Epithelial cell of esophagus (primary cell): ENCODE measurements at regions not wholly inside any gene's neighbourhood (a gene's known extent, or its start where the extent isn't known, plus 50 kb on each side); places are given as distances from the start of the nearest gene placed in this dataset.
"Not testable (repeated sequence)": the region's sequence is repeated elsewhere in the genome, so short reads cannot be mapped to it uniquely, and the experiment has no call there.

ENCODE experiments used
- DNase-seq: peaks from one replicate; pipeline ENCODE4 v3.0.0; 2010; ENCODE audit warnings: low read depth
- H3K4me3 ChIP-seq: 2 replicates; pipeline ENCODE4 v1.5.1; 2011; ENCODE audit warnings: mild to moderate bottlenecking, low read length, control low read depth
- TF ChIP-seq, protein P1 (sequence below): IDR thresholded peaks from 2 replicates; pipeline ENCODE4 v1.5.1; 2011; ENCODE audit warnings: low read depth, mild to moderate bottlenecking, low read length, control low read depth, inconsistent platforms; ENCODE audit not compliant: insufficient read depth; ENCODE audit errors: missing control alignments

DNA sequence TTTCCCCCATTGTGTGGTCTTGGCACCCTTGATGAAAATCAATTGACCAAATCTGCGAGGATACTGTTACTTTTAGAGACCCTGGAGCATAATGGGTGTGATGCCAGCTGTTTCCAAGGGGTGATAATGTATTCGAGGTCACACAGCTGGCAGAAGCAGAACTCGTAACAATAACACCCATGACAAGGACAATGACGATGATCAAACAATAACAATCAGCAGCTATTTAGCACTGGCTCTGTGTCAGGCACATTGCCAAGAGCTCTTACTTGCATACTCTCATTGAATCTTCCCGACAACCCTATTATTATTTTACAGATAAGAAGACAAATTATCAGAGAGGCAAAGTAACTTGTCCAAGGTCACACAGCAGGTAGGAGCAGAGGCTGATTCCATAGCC lies 223.7 kb upstream of the MSX2 start:
- no peak for DNase-seq
- no peak overlapping the region for H3K4me3 ChIP-seq
- TF ChIP-seq, protein P1, sequence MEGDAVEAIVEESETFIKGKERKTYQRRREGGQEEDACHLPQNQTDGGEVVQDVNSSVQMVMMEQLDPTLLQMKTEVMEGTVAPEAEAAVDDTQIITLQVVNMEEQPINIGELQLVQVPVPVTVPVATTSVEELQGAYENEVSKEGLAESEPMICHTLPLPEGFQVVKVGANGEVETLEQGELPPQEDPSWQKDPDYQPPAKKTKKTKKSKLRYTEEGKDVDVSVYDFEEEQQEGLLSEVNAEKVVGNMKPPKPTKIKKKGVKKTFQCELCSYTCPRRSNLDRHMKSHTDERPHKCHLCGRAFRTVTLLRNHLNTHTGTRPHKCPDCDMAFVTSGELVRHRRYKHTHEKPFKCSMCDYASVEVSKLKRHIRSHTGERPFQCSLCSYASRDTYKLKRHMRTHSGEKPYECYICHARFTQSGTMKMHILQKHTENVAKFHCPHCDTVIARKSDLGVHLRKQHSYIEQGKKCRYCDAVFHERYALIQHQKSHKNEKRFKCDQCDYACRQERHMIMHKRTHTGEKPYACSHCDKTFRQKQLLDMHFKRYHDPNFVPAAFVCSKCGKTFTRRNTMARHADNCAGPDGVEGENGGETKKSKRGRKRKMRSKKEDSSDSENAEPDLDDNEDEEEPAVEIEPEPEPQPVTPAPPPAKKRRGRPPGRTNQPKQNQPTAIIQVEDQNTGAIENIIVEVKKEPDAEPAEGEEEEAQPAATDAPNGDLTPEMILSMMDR, result no peak

DNA sequence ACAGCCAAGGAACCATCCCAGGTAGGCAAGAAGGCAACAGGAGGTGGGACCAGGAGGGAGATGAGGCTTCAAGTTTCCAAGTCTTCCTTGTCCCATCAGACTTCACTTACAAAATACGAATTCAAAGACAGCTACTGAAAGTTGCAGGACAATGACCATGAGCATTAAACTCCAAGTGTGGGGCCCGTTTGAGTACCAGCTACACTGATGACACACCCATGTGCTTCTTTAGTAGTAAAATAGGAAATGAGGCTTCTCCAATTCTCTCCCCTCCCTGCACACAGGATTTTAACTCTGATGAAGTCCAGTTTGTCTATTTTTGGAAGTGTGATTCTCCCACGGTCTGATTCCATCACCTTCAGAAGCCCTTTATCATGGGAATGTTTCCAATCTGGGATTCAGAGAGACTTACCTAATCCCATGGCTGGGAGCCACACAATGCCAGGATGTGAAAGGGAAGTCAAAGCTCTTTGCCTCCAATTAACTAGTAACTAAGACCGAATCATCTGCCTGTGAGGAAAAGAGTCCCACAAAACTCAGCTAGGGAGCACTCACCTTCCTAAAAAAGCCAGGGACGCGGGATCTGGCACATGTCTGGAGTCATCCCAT lies 222.8 kb upstream of the MSX2 start:
- TF ChIP-seq, protein P1, result no peak
- peak; percentile 23 for DNase-seq
- H3K4me3 ChIP-seq, result no peak overlapping the region

DNA sequence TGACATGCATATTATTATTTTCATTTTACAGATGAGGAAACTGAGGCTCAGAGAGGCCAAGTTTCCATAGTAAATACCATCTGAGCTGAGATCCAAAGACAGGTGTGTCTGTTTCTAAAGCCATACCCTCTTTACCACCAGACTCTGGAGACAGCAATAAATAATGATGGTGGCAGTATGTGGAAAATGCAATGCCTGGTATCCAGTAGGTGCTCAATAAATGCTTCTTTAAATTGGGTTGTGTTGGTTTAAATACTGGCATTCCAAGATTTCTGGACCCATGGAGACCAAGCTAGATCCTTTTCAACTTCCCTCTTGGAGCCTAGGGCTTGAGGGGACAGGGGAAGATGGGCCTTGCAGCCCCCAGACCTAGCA lies 221.3 kb upstream of the MSX2 start:
- no peak overlapping the region for H3K4me3 ChIP-seq
- TF ChIP-seq, protein P1, result no peak
- DNase-seq, result no peak

DNA sequence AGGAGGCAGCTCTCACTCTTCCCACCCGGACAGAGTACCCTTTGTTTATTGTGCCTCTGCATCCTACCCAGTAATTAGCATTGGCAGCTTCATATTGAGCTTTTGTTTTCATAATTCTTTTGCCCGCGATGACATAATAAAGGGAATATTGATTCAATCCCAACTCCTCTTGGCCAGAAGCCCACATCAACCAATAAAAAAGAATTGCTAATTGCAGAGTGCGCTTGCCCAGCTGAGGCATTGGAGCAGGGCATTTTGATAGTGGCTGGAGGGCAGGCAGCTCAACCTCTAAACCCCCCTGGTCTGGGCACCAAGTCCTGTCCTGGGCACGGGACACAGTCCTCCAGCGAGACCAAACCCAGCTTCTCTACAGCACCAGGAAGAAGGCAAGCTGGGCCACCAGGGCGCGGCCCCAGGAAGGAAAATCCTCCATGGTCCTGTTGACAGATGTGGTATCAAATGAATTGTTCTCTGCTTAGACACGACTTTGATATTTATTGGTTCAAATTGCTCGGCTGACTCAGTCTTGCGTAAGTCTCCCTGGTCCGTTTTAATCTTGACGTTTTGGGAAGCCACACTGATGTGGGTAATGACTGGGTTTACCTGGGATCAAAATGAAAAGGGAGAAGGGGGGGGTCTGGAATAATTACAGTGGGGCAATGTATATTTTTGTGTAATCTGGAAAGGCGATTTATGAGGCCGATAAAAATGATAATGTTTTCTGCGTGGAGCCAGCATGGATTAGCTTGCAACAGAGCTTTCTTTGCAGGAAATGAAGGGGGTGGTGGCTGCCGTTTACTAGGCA lies 220.7 kb upstream of the MSX2 start:
- TF ChIP-seq, protein P1, result no peak
- H3K4me3 ChIP-seq, result no peak overlapping the region
- peak; percentile 81 for DNase-seq

DNA sequence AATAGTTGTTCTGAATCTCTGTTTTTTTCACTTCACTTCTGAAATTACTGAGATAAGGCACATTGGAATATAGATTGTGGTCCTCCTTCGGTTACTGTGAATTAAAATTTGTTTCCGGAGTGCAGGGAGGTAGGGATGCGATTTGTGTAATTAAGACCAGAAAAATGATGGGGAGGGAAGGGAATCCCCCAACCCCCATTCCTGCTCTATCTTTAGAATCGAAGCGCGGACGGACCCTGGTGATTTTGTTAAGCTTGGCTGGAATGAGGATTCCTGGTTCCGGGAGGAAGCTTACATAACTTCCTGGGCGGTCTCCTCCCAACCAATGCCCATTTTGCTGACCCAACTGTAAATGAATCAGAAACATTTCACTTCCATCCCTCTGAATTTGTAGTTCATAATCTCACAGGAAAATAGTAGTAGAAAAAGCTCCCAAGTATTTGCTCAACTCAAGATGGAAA lies 220.1 kb upstream of the MSX2 start:
- TF ChIP-seq, protein P1, result no peak
- no peak overlapping the region for H3K4me3 ChIP-seq
- DNase-seq, result no peak

DNA sequence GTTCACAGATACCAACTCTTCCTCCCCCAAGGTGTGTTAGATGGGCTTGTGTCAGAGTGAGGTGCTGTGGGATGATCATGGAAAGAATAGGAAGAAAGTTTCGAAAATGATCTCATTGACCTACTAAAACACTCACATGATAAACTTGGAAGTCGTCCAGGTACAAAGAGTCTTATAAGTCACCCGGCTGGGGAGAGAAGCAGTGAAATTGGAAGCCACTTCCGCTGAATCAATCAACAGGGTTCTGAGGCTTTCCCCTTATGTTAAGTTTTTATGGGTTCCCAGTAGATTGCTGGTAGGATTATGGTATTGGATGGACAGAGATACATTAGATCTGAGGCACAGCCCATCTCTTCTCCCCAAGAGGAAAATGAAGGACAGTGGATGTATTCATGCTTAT lies 218.8 kb upstream of the MSX2 start:
- peak; percentile 44 for DNase-seq
- TF ChIP-seq, protein P1, result no peak
- no peak overlapping the region for H3K4me3 ChIP-seq

DNA sequence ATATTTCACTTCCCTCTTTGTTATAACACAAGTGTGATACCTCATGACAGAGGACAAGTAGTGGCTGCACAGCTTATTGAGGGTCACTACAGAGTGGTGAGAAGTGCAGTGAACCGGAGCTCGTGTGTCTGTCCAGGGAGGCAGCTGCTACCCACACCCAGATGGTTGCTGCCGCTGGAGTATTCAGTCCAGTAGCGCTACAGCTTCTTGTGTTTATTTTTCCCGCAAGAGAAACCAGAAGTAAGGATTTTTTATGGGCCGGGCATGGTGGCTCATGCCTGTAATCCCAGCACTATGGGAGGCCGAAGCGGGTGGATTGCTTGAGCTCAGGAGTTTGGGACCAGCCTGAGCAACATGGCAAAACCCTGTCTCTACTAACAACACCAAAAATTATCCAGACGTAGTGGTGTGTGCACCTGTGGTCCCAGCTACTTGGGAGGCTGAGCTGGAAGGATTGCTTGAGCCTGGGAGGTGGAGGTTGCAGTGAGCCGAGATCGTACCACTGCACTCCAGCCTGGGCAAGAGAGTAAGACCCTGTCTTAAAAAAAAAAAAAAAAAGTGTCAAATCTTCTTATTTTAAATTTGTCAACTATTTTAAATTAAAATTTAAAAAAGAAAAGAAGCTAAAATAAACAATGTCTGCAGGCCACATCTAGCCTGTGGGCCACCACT lies 213.5 kb upstream of the MSX2 start:
- not testable (repeated sequence) for DNase-seq, H3K4me3 ChIP-seq
